Activated naive CD4-positive, alpha-beta T cell treated with anti-CD3 and anti-CD28 coated beads, Interleukin-2, amount 10 ng/mL, durations not matched to agents 7 days and 5 days (primary cell): ENCODE measurements at regions not wholly inside any gene's neighbourhood (a gene's known extent, or its start where the extent isn't known, plus 50 kb on each side); places are given as distances from the start of the nearest gene placed in this dataset.
A peak's percentile ranks its signal among the peaks of the same experiment; 100 is the strongest.

Source experiments
- CTCF ChIA-PET: fragments of 350-600 bp; sonication (Branson Sonifier 250); formaldehyde crosslinking; loops from one replicate; lab custom pipeline; 2021; ENCODE audit warnings: antibody characterized with exemption; lab: Charles Lee
- DNase-seq: peaks from one replicate; pipeline ENCODE4 v3.0.0-alpha.2; 2020
- H3K27ac Mint-ChIP-seq: one replicate; pipeline ENCODE4 v1.8.0; 2021; ENCODE audit warnings: mild to moderate bottlenecking, moderate library complexity, mixed read lengths
- H3K27me3 Mint-ChIP-seq: one replicate; pipeline ENCODE4 v1.8.0; 2021; ENCODE audit warnings: mild to moderate bottlenecking, mixed read lengths
- H3K36me3 Mint-ChIP-seq: one replicate; pipeline ENCODE4 v1.8.0; 2021; ENCODE audit warnings: mixed read lengths
- H3K4me1 Mint-ChIP-seq: one replicate; pipeline ENCODE4 v1.8.0; 2021; ENCODE audit warnings: mixed read lengths
- H3K4me3 Mint-ChIP-seq: one replicate; pipeline ENCODE4 v1.8.0; 2021; ENCODE audit warnings: mild to moderate bottlenecking, moderate library complexity, mixed read lengths
- H3K9me3 Mint-ChIP-seq: one replicate; pipeline ENCODE4 v1.8.0; 2021; ENCODE audit warnings: mixed read lengths

GRCh38 chr9:19998823-19999455, 210.1 kb upstream of the SLC24A2 start:
- H3K4me3 Mint-ChIP-seq: no peak overlapping the region
- no peak for DNase-seq
- peaks cover 15% of the 10 kb centered on the region for H3K9me3 Mint-ChIP-seq
- CTCF ChIA-PET: interaction anchor here (0.8 to 1.7 kb wide), 4 partner anchors 16 to 210 kb away, joined by 3 to 10 read pairs (median 3); no protein-coding TSS in a partner anchor
- peaks cover 22% of the 10 kb centered on the region for H3K36me3 Mint-ChIP-seq
- H3K27me3 Mint-ChIP-seq: no peaks in the 10 kb centered on the region
- peaks cover 45% of the 10 kb centered on the region for H3K4me1 Mint-ChIP-seq
- H3K27ac Mint-ChIP-seq: peak overlapping the region; percentile 87

GRCh38 chr9:19998153-19998552, 209.3 kb upstream of the SLC24A2 start:
- DNase-seq: no peak
- Mint-ChIP-seq H3K27ac (peak overlapping the region; percentile 47), H3K4me3 (no peak overlapping the region), H3K36me3 (peaks cover 22% of the 10 kb centered on the region), H3K9me3 (peaks cover 15% of the 10 kb centered on the region), H3K4me1 (peaks cover 45% of the 10 kb centered on the region), H3K27me3 (no peaks in the 10 kb centered on the region)
- CTCF ChIA-PET: interaction anchor here (1.1 to 1.7 kb wide), 2 partner anchors 31 to 51 kb away, joined by 3 to 6 read pairs; no protein-coding TSS in a partner anchor

- no peak overlapping the region for H3K4me3 Mint-ChIP-seq
- no peak for DNase-seq
- no peaks in the 10 kb centered on the region for H3K27me3 Mint-ChIP-seq
- peaks cover 22% of the 10 kb centered on the region for H3K36me3 Mint-ChIP-seq
- no peak overlapping the region for H3K27ac Mint-ChIP-seq
- peaks cover 48% of the 10 kb centered on the region for H3K4me1 Mint-ChIP-seq
- CTCF ChIA-PET: interaction anchor here (0.6 kb wide), 1 partner anchor 37 kb away, joined by 3 read pairs; no protein-coding TSS in a partner anchor
- peaks cover 15% of the 10 kb centered on the region for H3K9me3 Mint-ChIP-seq
Observed at GRCh38 chr9:19995619-19996018, 206.8 kb upstream of the SLC24A2 start.

- no peak overlapping the region for H3K27ac Mint-ChIP-seq
- CTCF ChIA-PET: no interaction called here
- peaks cover 20% of the 10 kb centered on the region for H3K36me3 Mint-ChIP-seq
- H3K4me1 Mint-ChIP-seq: peaks cover 35% of the 10 kb centered on the region
- no peak for DNase-seq
- H3K9me3 Mint-ChIP-seq: peaks cover 15% of the 10 kb centered on the region
- H3K4me3 Mint-ChIP-seq: no peak overlapping the region
- H3K27me3 Mint-ChIP-seq: no peaks in the 10 kb centered on the region
Observed at GRCh38 chr9:19994296-19994695, 205.5 kb upstream of the SLC24A2 start.

GRCh38 chr9:19992556-19992955, 203.7 kb upstream of the SLC24A2 start:
- Mint-ChIP-seq H3K27me3 (no peaks in the 10 kb centered on the region), H3K36me3 (peaks cover 9% of the 10 kb centered on the region), H3K9me3 (peaks cover 7% of the 10 kb centered on the region), H3K4me3 (no peak overlapping the region), H3K27ac (no peak overlapping the region), H3K4me1 (peaks cover 20% of the 10 kb centered on the region)
- no peak for DNase-seq
- CTCF ChIA-PET: no interaction called here

GRCh38 chr9:19989213-19989612, 200.4 kb upstream of the SLC24A2 start:
- Mint-ChIP-seq H3K4me1 (peaks cover 4% of the 10 kb centered on the region), H3K27ac (no peak overlapping the region), H3K9me3 (no peaks in the 10 kb centered on the region), H3K4me3 (no peak overlapping the region), H3K36me3 (no peaks in the 10 kb centered on the region), H3K27me3 (no peaks in the 10 kb centered on the region)
- DNase-seq: no peak
- CTCF ChIA-PET: no interaction called here

- H3K36me3 Mint-ChIP-seq: no peaks in the 10 kb centered on the region
- CTCF ChIA-PET: no interaction called here
- peaks cover 4% of the 10 kb centered on the region for H3K4me1 Mint-ChIP-seq
- no peak for DNase-seq
- H3K4me3 Mint-ChIP-seq: no peak overlapping the region
- H3K27ac Mint-ChIP-seq: no peak overlapping the region
- H3K9me3 Mint-ChIP-seq: no peaks in the 10 kb centered on the region
- H3K27me3 Mint-ChIP-seq: no peaks in the 10 kb centered on the region
Observed at GRCh38 chr9:19988281-19988680, 199.4 kb upstream of the SLC24A2 start.

GRCh38 chr9:19985081-19985480, 196.2 kb upstream of the SLC24A2 start:
- CTCF ChIA-PET: no interaction called here
- no peaks in the 10 kb centered on the region for H3K4me1 Mint-ChIP-seq
- H3K36me3 Mint-ChIP-seq: no peaks in the 10 kb centered on the region
- DNase-seq: no peak
- H3K4me3 Mint-ChIP-seq: no peak overlapping the region
- no peaks in the 10 kb centered on the region for H3K27me3 Mint-ChIP-seq
- peaks cover 6% of the 10 kb centered on the region for H3K9me3 Mint-ChIP-seq
- H3K27ac Mint-ChIP-seq: no peak overlapping the region

GRCh38 chr9:19976226-19976625, 187.4 kb upstream of the SLC24A2 start:
- H3K27ac Mint-ChIP-seq: peak overlapping the region; percentile 84
- CTCF ChIA-PET: no interaction called here
- peaks cover 18% of the 10 kb centered on the region for H3K36me3 Mint-ChIP-seq
- H3K4me3 Mint-ChIP-seq: no peak overlapping the region
- peak; percentile 48 for DNase-seq
- H3K4me1 Mint-ChIP-seq: peaks cover 25% of the 10 kb centered on the region
- no peaks in the 10 kb centered on the region for H3K27me3 Mint-ChIP-seq
- peaks cover 15% of the 10 kb centered on the region for H3K9me3 Mint-ChIP-seq

- CTCF ChIA-PET: no interaction called here
- Mint-ChIP-seq H3K27me3 (no peaks in the 10 kb centered on the region), H3K4me1 (peaks cover 25% of the 10 kb centered on the region), H3K36me3 (peaks cover 18% of the 10 kb centered on the region), H3K27ac (no peak overlapping the region), H3K9me3 (peaks cover 15% of the 10 kb centered on the region), H3K4me3 (no peak overlapping the region)
- no peak for DNase-seq
Observed at GRCh38 chr9:19975499-19975898, 186.7 kb upstream of the SLC24A2 start.

GRCh38 chr9:19969721-19970120, 180.9 kb upstream of the SLC24A2 start:
- Mint-ChIP-seq H3K4me1 (peaks cover 16% of the 10 kb centered on the region), H3K27ac (no peak overlapping the region), H3K4me3 (no peak overlapping the region), H3K9me3 (peaks cover 5% of the 10 kb centered on the region), H3K27me3 (peaks cover 5% of the 10 kb centered on the region), H3K36me3 (peaks cover 2% of the 10 kb centered on the region)
- no peak for DNase-seq
- CTCF ChIA-PET: no interaction called here

GRCh38 chr9:19967888-19968459, 179.1 kb upstream of the SLC24A2 start:
- H3K9me3 Mint-ChIP-seq: peaks cover 6% of the 10 kb centered on the region
- CTCF ChIA-PET: interaction anchor here (1.2 kb wide), 2 partner anchors 30 to 1064 kb away, joined by 3 read pairs; no protein-coding TSS in a partner anchor

GRCh38 chr9:19967216-19967887, 178.5 kb upstream of the SLC24A2 start:
- peaks cover 6% of the 10 kb centered on the region for H3K9me3 Mint-ChIP-seq
- peaks cover 2% of the 10 kb centered on the region for H3K36me3 Mint-ChIP-seq
- CTCF ChIA-PET: interaction anchor here (1.2 to 2.3 kb wide), 3 partner anchors 21 to 1065 kb away, joined by 3 to 8 read pairs (median 3); no protein-coding TSS in a partner anchor
- peaks cover 5% of the 10 kb centered on the region for H3K27me3 Mint-ChIP-seq
- no peak overlapping the region for H3K27ac Mint-ChIP-seq
- H3K4me1 Mint-ChIP-seq: peaks cover 16% of the 10 kb centered on the region
- DNase-seq: no peak
- H3K4me3 Mint-ChIP-seq: no peak overlapping the region

More at GRCh38 chr9:19967888-19968459, 179.1 kb upstream of the SLC24A2 start:
- no peak for DNase-seq
- no peak overlapping the region for H3K27ac Mint-ChIP-seq
- H3K27me3 Mint-ChIP-seq: peaks cover 5% of the 10 kb centered on the region
- H3K4me1 Mint-ChIP-seq: peaks cover 16% of the 10 kb centered on the region
- peaks cover 2% of the 10 kb centered on the region for H3K36me3 Mint-ChIP-seq
- no peak overlapping the region for H3K4me3 Mint-ChIP-seq

- H3K9me3 Mint-ChIP-seq: peaks cover 9% of the 10 kb centered on the region
- peaks cover 16% of the 10 kb centered on the region for H3K4me1 Mint-ChIP-seq
- CTCF ChIA-PET: interaction anchor here (0.5 to 2.3 kb wide), 3 partner anchors 12 to 30 kb away, joined by 3 to 8 read pairs (median 4); no protein-coding TSS in a partner anchor
- H3K36me3 Mint-ChIP-seq: peaks cover 6% of the 10 kb centered on the region
- peaks cover 5% of the 10 kb centered on the region for H3K27me3 Mint-ChIP-seq
- no peak overlapping the region for H3K27ac Mint-ChIP-seq
- DNase-seq: no peak
- no peak overlapping the region for H3K4me3 Mint-ChIP-seq
Observed at GRCh38 chr9:19965336-19965735, 176.5 kb upstream of the SLC24A2 start.
